SK-N-MC (cell line): ENCODE measurements at regions not wholly inside any gene's neighbourhood (a gene's known extent, or its start where the extent isn't known, plus 50 kb on each side); places are given as distances from the start of the nearest gene placed in this dataset.
"Not testable (repeated sequence)": the region's sequence is repeated elsewhere in the genome, so short reads cannot be mapped to it uniquely, and the experiment has no call there.

Source experiments
- DNase-seq: peaks from one replicate; pipeline ENCODE4 v3.0.0-alpha.2; 2011; ENCODE audit warnings: low read depth, low spot score
- H3K27ac ChIP-seq: fragments of 200-600 bp; sonication (generic); 2 replicates; pipeline ENCODE4 v1.5.1; 2016; ENCODE audit warnings: mixed run types
- H3K36me3 ChIP-seq: fragments of 200-600 bp; sonication (generic); 2 replicates; pipeline ENCODE4 v1.6.1; 2017; ENCODE audit warnings: antibody characterized with exemption, low read length, mixed read lengths; ENCODE audit not compliant: insufficient read depth
- H3K4me3 ChIP-seq: fragments of 200-600 bp; sonication (generic); 2 replicates; pipeline ENCODE4 v1.5.1; 2016
- H3K9ac ChIP-seq: fragments of 200-600 bp; sonication (generic); 2 replicates; pipeline ENCODE4 v1.8.0; 2017; ENCODE audit warnings: mixed run types, mixed read lengths; ENCODE audit not compliant: insufficient read length
- H3K9me3 ChIP-seq: fragments of 200-600 bp; sonication (generic); 2 replicates; pipeline ENCODE4 v1.6.1; 2017; ENCODE audit warnings: low read depth, mild to moderate bottlenecking, antibody characterized with exemption, low read length, moderate library complexity, mixed read lengths
- EZH2 ChIP-seq: fragments of 200-600 bp; sonication (generic); IDR thresholded peaks from one replicate; pipeline ENCODE4 v1.6.1; 2017; ENCODE audit warnings: antibody characterized with exemption
- FOXP2 ChIP-seq: optimal IDR thresholded peaks from 2 replicates; pipeline ENCODE3; 2011; ENCODE audit warnings: mild to moderate bottlenecking, moderate library complexity; ENCODE audit not compliant: insufficient read depth; ENCODE audit errors: extremely low read length, control extremely low read depth
- POLR2AphosphoS5 ChIP-seq: IDR thresholded peaks from 2 replicates; pipeline ENCODE4 v1.6.1; 2012; ENCODE audit warnings: mild to moderate bottlenecking, low read depth, low read length, borderline replicate concordance

DNA sequence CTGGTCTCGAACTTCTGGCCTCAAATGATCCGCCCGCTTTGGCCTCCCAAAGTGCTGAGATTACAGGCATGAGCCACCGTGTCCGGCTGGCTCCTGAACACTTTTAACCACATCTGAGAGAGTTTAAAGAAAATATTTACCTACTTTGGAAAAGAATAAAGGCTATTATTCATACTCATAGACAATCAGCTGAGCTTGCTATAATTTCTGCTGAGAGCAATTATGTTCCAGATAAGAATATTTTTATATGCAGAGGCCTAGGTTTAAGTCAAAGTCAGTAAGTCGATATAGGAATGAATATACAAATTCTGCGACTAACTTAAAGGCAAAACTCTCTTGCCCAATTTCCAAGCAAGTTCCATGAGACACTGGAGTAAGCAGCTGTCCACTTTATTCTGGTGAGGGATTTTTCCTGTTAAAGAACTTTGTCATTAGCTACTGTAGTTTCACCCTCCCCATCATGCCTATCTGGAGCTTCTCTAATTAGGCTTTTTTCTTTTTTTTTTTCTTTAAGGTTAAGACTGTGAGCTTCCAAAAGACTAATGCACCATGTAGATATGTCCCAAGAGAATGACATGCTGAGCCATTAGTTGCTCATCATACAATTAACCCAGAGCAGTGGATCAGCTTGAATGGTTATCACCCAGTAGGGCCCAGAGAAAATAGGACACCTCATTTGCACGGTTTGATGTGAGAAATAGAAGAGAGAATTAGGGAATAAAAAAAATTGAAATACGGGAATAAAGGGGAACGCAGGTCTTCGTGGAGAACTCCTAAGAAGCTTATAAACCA, 260.1 kb downstream of the KCNE4 start:
- DNase-seq: no peak
- Histone ChIP-seq H3K36me3 (no peaks in the 10 kb centered on the region), H3K27ac (no peak overlapping the region), H3K4me3 (no peak overlapping the region), H3K9ac (no peak overlapping the region), H3K9me3 (no peaks in the 10 kb centered on the region)
- no peak for TF ChIP-seq POLR2AphosphoS5
- TF ChIP-seq EZH2: no peak
- no peak for TF ChIP-seq FOXP2

DNA sequence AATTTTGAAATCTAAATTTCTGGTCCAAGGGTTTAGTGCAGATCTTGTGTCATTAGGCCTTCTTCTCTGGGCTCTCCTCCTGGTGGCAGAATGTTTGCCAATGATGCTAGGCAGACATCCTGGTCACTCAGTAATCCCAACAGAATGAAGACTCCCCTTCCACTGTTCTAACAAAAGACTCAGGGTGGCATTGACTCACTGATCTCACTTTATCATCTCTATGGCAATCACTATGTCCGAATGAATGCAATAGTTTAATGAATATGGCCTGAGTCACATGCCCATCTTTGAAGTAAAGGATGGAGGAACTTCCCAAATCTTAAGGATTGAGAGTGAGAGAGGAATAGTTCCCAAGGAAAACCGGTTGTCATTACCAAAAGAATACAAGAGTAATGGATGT, 261.1 kb downstream of the KCNE4 start:
- Histone ChIP-seq H3K9ac (no peak overlapping the region), H3K4me3 (no peak overlapping the region), H3K27ac (no peak overlapping the region), H3K36me3 (no peaks in the 10 kb centered on the region), H3K9me3 (no peaks in the 10 kb centered on the region)
- DNase-seq: no peak
- TF ChIP-seq EZH2: no peak
- TF ChIP-seq FOXP2: no peak
- no peak for TF ChIP-seq POLR2AphosphoS5

DNA sequence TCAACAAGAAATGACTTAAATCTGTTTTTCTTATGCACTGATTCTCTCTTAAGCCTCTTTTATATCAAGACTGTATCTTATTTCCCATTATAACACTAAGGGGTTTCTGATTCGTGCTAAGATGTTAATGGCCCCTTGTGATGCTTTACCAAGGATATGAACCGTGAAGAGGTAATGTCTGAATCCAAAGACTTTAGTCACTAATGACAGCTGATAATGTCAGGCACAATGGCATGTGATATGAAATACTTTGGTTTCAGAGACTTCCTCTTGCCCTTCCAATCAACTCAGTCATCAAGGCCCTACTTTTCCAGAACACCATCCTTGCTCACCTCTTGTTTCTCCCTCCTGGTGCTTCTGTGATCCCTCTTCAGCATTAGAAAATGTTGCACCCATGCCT, 262.8 kb downstream of the KCNE4 start:
- no peak for TF ChIP-seq EZH2
- no peak for TF ChIP-seq POLR2AphosphoS5
- TF ChIP-seq FOXP2: no peak
- no peaks in the 10 kb centered on the region for H3K9me3 ChIP-seq
- DNase-seq: no peak
- H3K9ac ChIP-seq: no peak overlapping the region
- H3K36me3 ChIP-seq: no peaks in the 10 kb centered on the region
- no peak overlapping the region for H3K4me3 ChIP-seq
- no peak overlapping the region for H3K27ac ChIP-seq

DNA sequence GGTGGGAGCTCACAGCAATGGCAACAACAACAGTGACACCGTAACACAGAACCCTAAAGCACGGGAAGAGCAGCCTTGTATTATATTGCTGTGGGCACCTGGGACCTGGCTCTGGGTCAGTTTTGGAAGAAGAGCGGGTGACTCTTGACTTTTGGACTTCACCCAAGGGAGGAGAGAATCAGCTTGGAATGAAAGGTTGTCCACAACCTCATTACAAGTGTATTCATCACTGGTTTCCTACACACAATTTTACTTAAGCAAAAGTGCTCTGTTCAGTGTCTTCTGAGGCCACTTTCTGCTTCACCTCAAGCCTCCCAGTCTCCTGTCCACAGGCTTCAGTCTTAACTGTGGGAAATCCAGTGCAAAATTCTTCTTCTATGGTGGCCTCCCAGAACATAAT, 263.8 kb downstream of the KCNE4 start:
- Histone ChIP-seq H3K9ac (no peak overlapping the region), H3K4me3 (no peak overlapping the region), H3K9me3 (no peaks in the 10 kb centered on the region), H3K36me3 (no peaks in the 10 kb centered on the region), H3K27ac (no peak overlapping the region)
- DNase-seq: no peak
- TF ChIP-seq POLR2AphosphoS5 (no peak), FOXP2 (no peak), EZH2 (no peak)

GRCh38 chr2:223316342-223316741, 264.4 kb downstream of the KCNE4 start:
- H3K4me3 ChIP-seq: no peak overlapping the region
- no peak overlapping the region for H3K27ac ChIP-seq
- TF ChIP-seq FOXP2: no peak
- no peak for TF ChIP-seq POLR2AphosphoS5
- no peak for TF ChIP-seq EZH2
- no peak for DNase-seq
- no peaks in the 10 kb centered on the region for H3K36me3 ChIP-seq
- no peak overlapping the region for H3K9ac ChIP-seq
- no peaks in the 10 kb centered on the region for H3K9me3 ChIP-seq

GRCh38 chr2:223319601-223320000, 267.6 kb downstream of the KCNE4 start:
- Histone ChIP-seq H3K27ac (no peak overlapping the region), H3K4me3 (no peak overlapping the region), H3K9me3 (no peaks in the 10 kb centered on the region), H3K36me3 (no peaks in the 10 kb centered on the region), H3K9ac (no peak overlapping the region)
- TF ChIP-seq POLR2AphosphoS5 (no peak), EZH2 (no peak), FOXP2 (no peak)
- DNase-seq: no peak

DNA sequence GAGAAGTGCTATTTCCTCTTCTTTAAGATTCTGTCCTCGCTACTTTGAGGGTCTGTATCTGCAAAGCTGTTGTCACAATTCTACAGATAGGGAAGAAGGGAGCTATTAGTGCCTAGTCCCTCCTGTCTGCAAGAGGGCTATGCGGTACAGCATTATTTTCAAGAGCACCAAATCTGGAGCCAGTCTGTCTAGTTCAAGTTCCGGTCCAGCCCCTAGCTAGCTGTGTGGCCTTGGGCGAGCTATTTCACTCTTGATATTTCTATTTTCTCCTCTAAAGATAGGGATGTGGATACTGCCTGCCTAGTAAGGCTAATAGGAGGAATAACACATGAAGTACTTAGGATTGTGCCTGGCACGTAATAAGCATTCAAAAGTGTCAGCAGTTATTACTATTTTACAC, 272.4 kb downstream of the KCNE4 start:
- peak overlapping the region; percentile 68 for H3K9ac ChIP-seq
- H3K9me3 ChIP-seq: no peaks in the 10 kb centered on the region
- peak overlapping the region; percentile 99 for H3K27ac ChIP-seq
- no peaks in the 10 kb centered on the region for H3K36me3 ChIP-seq
- TF ChIP-seq FOXP2: no peak
- TF ChIP-seq EZH2: no peak
- TF ChIP-seq POLR2AphosphoS5: peak; percentile 38; the same call in 1 of the 2 replicates
- DNase-seq: peak; percentile 88
- H3K4me3 ChIP-seq: peak overlapping the region; percentile 75

DNA sequence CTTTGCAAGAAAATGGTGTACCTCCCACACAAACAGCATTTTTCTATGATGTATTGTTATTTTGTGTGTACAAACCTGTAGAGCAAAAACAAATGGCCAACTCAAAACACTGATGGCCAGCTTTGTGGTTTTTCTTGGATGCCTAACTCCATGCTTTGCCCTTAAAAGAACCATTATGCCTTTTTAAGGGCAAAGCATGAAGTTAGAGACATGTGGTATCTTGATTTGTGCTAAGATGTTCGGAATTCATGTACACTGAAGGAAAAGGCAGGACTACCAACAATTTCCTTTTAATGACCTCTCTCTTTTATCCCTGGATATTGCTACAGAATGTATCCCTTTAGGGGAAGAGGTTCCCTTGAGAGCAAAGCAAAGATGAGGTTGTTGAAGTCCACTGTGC, 273.6 kb downstream of the SCG2 start:
- no peak for DNase-seq
- no peak for TF ChIP-seq EZH2
- TF ChIP-seq POLR2AphosphoS5: no peak
- TF ChIP-seq FOXP2: no peak
- H3K27ac ChIP-seq: no peak overlapping the region
- no peaks in the 10 kb centered on the region for H3K36me3 ChIP-seq
- no peaks in the 10 kb centered on the region for H3K9me3 ChIP-seq
- no peak overlapping the region for H3K4me3 ChIP-seq
- no peak overlapping the region for H3K9ac ChIP-seq

GRCh38 chr2:223330747-223331146, 271.4 kb downstream of the SCG2 start:
- H3K36me3 ChIP-seq, H3K27ac ChIP-seq, H3K9me3 ChIP-seq, H3K9ac ChIP-seq, DNase-seq, H3K4me3 ChIP-seq: not testable (repeated sequence)
